ENCODE measurements at regions not wholly inside any gene's neighbourhood (a gene's known extent, or its start where the extent isn't known, plus 50 kb on each side); places are given as distances from the start of the nearest gene placed in this dataset.
"Not testable (repeated sequence)": the region's sequence is repeated elsewhere in the genome, so short reads cannot be mapped to it uniquely, and the experiment has no call there.

DNA sequence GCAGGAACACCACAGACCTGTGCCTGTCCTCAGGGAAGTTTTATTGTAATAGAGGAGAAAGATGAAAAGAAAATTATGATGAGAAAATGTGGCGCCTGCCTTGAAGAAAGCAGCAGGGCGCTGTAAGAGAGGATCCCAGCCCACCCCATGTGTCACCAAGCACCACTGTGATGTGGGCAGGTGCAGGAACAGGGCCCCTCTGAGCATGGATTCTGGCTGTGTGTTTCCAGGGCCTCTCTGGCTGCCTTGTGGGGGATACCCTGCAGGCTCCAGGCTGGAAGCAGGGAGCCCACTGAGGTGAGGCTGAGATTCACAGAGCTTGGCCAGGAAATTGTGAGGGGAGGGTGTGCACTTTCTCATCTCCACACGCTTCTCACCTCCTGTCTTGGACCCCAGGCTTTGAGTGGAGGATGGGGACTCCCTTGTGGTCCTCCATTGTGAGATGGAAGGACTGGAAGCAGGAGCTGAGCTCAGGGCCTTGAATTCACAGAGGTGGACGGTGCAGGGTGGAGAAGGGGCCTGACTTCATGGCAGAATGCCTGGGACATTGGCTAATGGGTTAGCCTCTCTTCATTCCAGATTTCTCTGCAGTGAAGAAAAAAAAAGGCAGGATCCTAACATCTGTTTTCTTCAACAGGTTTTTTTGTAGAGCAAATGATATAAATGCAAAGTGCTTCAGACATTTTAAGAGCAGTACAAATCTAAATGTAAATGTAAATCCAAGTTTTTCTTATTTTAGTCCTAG, 246.6 kb upstream of the B3GAT1 start:
- no peak for TF ChIP-seq EZH2 (IDR thresholded peaks at IDR 0.05; ENCODE audit: insufficient read depth, low read length)
- TF ChIP-seq, protein P1, sequence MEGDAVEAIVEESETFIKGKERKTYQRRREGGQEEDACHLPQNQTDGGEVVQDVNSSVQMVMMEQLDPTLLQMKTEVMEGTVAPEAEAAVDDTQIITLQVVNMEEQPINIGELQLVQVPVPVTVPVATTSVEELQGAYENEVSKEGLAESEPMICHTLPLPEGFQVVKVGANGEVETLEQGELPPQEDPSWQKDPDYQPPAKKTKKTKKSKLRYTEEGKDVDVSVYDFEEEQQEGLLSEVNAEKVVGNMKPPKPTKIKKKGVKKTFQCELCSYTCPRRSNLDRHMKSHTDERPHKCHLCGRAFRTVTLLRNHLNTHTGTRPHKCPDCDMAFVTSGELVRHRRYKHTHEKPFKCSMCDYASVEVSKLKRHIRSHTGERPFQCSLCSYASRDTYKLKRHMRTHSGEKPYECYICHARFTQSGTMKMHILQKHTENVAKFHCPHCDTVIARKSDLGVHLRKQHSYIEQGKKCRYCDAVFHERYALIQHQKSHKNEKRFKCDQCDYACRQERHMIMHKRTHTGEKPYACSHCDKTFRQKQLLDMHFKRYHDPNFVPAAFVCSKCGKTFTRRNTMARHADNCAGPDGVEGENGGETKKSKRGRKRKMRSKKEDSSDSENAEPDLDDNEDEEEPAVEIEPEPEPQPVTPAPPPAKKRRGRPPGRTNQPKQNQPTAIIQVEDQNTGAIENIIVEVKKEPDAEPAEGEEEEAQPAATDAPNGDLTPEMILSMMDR (IDR thresholded peaks at IDR 0.05; ENCODE audit: insufficient read depth, low read depth, low read length), result no peak
- Mint-ChIP-seq H3K4me3 (ENCODE audit: unreplicated experiment) (no peak overlapping the region), H3K4me1 (ENCODE audit: low read depth, unreplicated experiment) (peaks cover 7% of the 10 kb centered on the region), H3K9me3 (ENCODE audit: unreplicated experiment) (peaks cover 17% of the 10 kb centered on the region), H3K27ac (ENCODE audit: unreplicated experiment) (no peak overlapping the region), H3K36me3 (ENCODE audit: low read depth, unreplicated experiment) (no peaks in the 10 kb centered on the region), H3K27me3 (ENCODE audit: low read depth, unreplicated experiment) (peaks cover 34% of the 10 kb centered on the region)
- Histone ChIP-seq H3K9me3 (ENCODE audit: insufficient read depth, low read depth, low read length) (peaks cover 16% of the 10 kb centered on the region), H3K9ac (ENCODE audit: low read length) (no peak overlapping the region), H4K20me1 (ENCODE audit: insufficient read depth, low read length) (no peaks in the 10 kb centered on the region), H2AFZ (ENCODE audit: low read depth, low read length) (no peak overlapping the region), H3K4me3 (ENCODE audit: insufficient read depth, low read depth, low read length) (no peak overlapping the region), H3K36me3 (ENCODE audit: insufficient read depth, low read length) (no peaks in the 10 kb centered on the region), H3K4me1 (ENCODE audit: insufficient read depth, low read length) (no peaks in the 10 kb centered on the region), H3K27ac (ENCODE audit: low read depth, low read length) (no peak overlapping the region), H3K27me3 (ENCODE audit: insufficient read depth, low read length) (no peaks in the 10 kb centered on the region), H3K79me2 (ENCODE audit: insufficient read depth, low read length) (no peaks in the 10 kb centered on the region), H3K4me2 (ENCODE audit: low read length) (no peak overlapping the region)
- no peak for FAIRE-seq
- no peak for DNase-seq (ENCODE audit: low read depth)

DNA sequence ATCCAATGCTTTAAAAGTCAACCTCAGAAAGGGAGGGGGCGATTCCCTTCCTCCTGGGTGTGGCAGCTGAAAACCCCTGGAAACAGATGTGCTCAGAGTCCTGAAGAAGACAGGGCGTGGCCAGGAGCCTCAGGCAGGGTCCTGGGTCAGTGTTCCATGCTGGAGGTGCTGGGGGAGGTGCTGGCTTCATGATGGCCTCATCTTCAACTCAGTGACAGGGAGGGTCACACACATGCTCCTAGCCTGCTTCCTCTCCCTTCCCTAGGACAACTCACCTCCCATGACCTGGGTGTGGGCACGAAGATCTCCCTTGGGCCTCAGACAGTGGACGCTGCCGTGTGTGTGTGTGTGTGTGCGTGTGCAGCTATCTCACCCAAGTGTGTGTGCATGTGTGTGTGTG, 245.6 kb upstream of the B3GAT1 start:
- peaks cover 15% of the 10 kb centered on the region for H3K9me3 ChIP-seq (ENCODE audit: insufficient read depth, low read depth, low read length)
- no peak overlapping the region for H3K4me3 ChIP-seq (ENCODE audit: insufficient read depth, low read depth, low read length)
- H3K9me3 Mint-ChIP-seq (ENCODE audit: unreplicated experiment), result peaks cover 17% of the 10 kb centered on the region
- peaks cover 33% of the 10 kb centered on the region for H3K27me3 Mint-ChIP-seq (ENCODE audit: low read depth, unreplicated experiment)
- no peak for DNase-seq (ENCODE audit: low read depth)
- H3K4me2 ChIP-seq (ENCODE audit: low read length), result no peak overlapping the region
- H3K27ac Mint-ChIP-seq (ENCODE audit: unreplicated experiment), result no peak overlapping the region
- H3K27ac ChIP-seq (ENCODE audit: low read depth, low read length), result no peak overlapping the region
- H3K4me1 Mint-ChIP-seq (ENCODE audit: low read depth, unreplicated experiment), result peaks cover 7% of the 10 kb centered on the region
- FAIRE-seq, result no peak
- no peak overlapping the region for H2AFZ ChIP-seq (ENCODE audit: low read depth, low read length)
- H3K9ac ChIP-seq (ENCODE audit: low read length), result no peak overlapping the region
- TF ChIP-seq, protein P1 (IDR thresholded peaks at IDR 0.05; ENCODE audit: insufficient read depth, low read depth, low read length), result no peak
- TF ChIP-seq EZH2 (IDR thresholded peaks at IDR 0.05; ENCODE audit: insufficient read depth, low read length), result no peak
- no peaks in the 10 kb centered on the region for H4K20me1 ChIP-seq (ENCODE audit: insufficient read depth, low read length)
- no peaks in the 10 kb centered on the region for H3K4me1 ChIP-seq (ENCODE audit: insufficient read depth, low read length)
- no peaks in the 10 kb centered on the region for H3K27me3 ChIP-seq (ENCODE audit: insufficient read depth, low read length)
- no peaks in the 10 kb centered on the region for H3K36me3 Mint-ChIP-seq (ENCODE audit: low read depth, unreplicated experiment)
- no peak overlapping the region for H3K4me3 Mint-ChIP-seq (ENCODE audit: unreplicated experiment)
- no peaks in the 10 kb centered on the region for H3K79me2 ChIP-seq (ENCODE audit: insufficient read depth, low read length)
- no peaks in the 10 kb centered on the region for H3K36me3 ChIP-seq (ENCODE audit: insufficient read depth, low read length)

DNA sequence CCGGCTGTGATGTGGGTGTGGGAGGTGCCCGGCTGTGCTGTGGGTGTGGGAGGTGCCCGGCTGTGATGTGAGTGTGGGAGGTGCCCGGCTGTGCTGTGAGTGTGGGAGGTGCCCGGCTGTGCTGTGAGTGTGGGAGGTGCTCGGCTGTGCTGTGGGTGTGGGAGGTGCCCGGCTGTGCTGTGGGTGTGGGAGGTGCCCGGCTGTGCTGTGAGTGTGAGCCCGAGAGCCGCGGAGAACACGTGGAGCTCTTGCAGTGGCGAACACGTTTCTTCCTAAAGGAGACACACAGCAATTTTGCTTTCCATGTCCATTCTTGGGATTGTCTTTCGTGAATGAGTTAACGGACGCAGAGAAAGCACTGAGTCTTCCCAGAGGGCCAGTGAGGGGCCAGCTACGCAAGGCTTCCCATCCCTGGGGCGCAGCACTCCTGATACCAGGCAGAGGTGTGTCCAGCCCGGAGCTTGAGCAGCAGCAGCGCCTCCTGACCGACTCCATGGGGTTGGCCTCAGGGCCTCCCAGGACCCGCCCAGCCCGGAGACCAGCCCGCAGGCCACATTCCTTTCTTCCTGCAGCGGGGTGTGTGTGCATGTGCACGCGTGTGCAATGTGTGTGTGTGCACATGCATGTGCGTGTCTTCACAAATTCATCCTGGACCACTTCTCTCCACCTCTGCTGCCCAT, 245.0 kb upstream of the B3GAT1 start:
- FAIRE-seq (no peak), DNase-seq (ENCODE audit: low read depth) (no peak)
- Histone ChIP-seq H3K27me3 (ENCODE audit: insufficient read depth, low read length) (no peaks in the 10 kb centered on the region), H3K4me1 (ENCODE audit: insufficient read depth, low read length) (no peaks in the 10 kb centered on the region), H3K4me3 (ENCODE audit: insufficient read depth, low read depth, low read length) (no peak overlapping the region), H3K79me2 (ENCODE audit: insufficient read depth, low read length) (no peaks in the 10 kb centered on the region), H3K4me2 (ENCODE audit: low read length) (no peak overlapping the region), H4K20me1 (ENCODE audit: insufficient read depth, low read length) (no peaks in the 10 kb centered on the region), H3K9ac (ENCODE audit: low read length) (no peak overlapping the region), H3K36me3 (ENCODE audit: insufficient read depth, low read length) (no peaks in the 10 kb centered on the region), H3K27ac (ENCODE audit: low read depth, low read length) (no peak overlapping the region), H2AFZ (ENCODE audit: low read depth, low read length) (no peak overlapping the region), H3K9me3 (ENCODE audit: insufficient read depth, low read depth, low read length) (peaks cover 13% of the 10 kb centered on the region)
- H3K27ac Mint-ChIP-seq (ENCODE audit: unreplicated experiment), result no peak overlapping the region
- no peak for TF ChIP-seq EZH2 (IDR thresholded peaks at IDR 0.05; ENCODE audit: insufficient read depth, low read length)
- TF ChIP-seq, protein P1 (IDR thresholded peaks at IDR 0.05; ENCODE audit: insufficient read depth, low read depth, low read length), result no peak
- H3K9me3 Mint-ChIP-seq (ENCODE audit: unreplicated experiment), result peaks cover 17% of the 10 kb centered on the region
- peaks cover 7% of the 10 kb centered on the region for H3K4me1 Mint-ChIP-seq (ENCODE audit: low read depth, unreplicated experiment)
- H3K27me3 Mint-ChIP-seq (ENCODE audit: low read depth, unreplicated experiment), result peaks cover 30% of the 10 kb centered on the region
- no peaks in the 10 kb centered on the region for H3K36me3 Mint-ChIP-seq (ENCODE audit: low read depth, unreplicated experiment)
- H3K4me3 Mint-ChIP-seq (ENCODE audit: unreplicated experiment), result no peak overlapping the region

DNA sequence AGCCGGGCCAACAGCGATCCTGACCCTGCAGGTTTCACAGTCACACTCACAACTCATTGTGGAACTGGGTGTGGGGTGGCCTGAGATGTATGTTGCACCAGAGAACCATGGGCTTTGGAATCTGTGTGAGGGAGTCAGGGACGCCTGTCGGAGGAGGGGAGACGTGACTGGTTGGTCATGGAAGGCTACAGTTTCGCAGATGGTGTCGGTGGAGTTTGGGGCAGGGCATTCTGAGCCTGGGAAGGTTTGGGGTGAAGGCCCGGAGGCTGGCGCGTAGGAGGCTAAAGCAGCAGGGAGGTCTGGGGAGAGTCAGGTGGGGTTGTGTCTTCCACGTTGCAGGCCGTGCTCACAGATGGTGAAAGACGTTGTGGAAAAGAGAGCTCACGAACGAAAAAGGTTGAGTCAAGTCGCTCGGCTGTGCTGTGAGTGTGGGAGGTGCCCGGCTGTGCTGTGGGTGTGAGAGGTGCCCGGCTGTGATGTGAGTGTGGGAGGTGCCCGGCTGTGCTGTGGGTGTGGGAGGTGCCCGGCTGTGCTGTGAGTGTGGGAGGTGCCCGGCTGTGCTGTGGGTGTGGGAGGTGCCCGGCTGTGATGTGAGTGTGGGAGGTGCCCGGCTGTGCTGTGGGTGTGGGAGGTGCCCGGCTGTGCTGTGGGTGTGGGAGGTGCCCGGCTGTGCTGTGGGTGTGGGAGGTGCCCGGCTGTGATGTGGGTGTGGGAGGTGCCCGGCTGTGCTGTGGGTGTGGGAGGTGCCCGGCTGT, 244.2 kb upstream of the B3GAT1 start:
- H3K4me2 ChIP-seq (ENCODE audit: low read length); DNase-seq (ENCODE audit: low read depth); FAIRE-seq; H3K79me2 ChIP-seq (ENCODE audit: insufficient read depth, low read length); H3K36me3 ChIP-seq (ENCODE audit: insufficient read depth, low read length); H3K4me1 ChIP-seq (ENCODE audit: insufficient read depth, low read length); H4K20me1 ChIP-seq (ENCODE audit: insufficient read depth, low read length); H3K27ac ChIP-seq (ENCODE audit: low read depth, low read length); H2AFZ ChIP-seq (ENCODE audit: low read depth, low read length); H3K4me1 Mint-ChIP-seq (ENCODE audit: low read depth, unreplicated experiment); H3K27ac Mint-ChIP-seq (ENCODE audit: unreplicated experiment); H3K27me3 ChIP-seq (ENCODE audit: insufficient read depth, low read length); H3K9ac ChIP-seq (ENCODE audit: low read length); H3K4me3 Mint-ChIP-seq (ENCODE audit: unreplicated experiment); H3K4me3 ChIP-seq (ENCODE audit: insufficient read depth, low read depth, low read length); H3K36me3 Mint-ChIP-seq (ENCODE audit: low read depth, unreplicated experiment): not testable (repeated sequence)
- peaks cover 13% of the 10 kb centered on the region for H3K9me3 ChIP-seq (ENCODE audit: insufficient read depth, low read depth, low read length)
- peaks cover 30% of the 10 kb centered on the region for H3K27me3 Mint-ChIP-seq (ENCODE audit: low read depth, unreplicated experiment)
- peaks cover 17% of the 10 kb centered on the region for H3K9me3 Mint-ChIP-seq (ENCODE audit: unreplicated experiment)

All from astrocyte (in vitro differentiated cells and primary cell).